DND-41 (cell line): ENCODE measurements at regions not wholly inside any gene's neighbourhood (a gene's known extent, or its start where the extent isn't known, plus 50 kb on each side); places are given as distances from the start of the nearest gene placed in this dataset.

Source experiments
- CTCF ChIP-seq: IDR thresholded peaks from 2 replicates; pipeline ENCODE4 v1.5.1; 2012; ENCODE audit warnings: borderline replicate concordance, low read length, moderate library complexity, mild to moderate bottlenecking; ENCODE audit not compliant: poor library complexity, severe bottlenecking; ENCODE audit errors: extremely low read depth
- EZH2 ChIP-seq: IDR thresholded peaks from 3 replicates; pipeline ENCODE4 v1.6.1; 2012; ENCODE audit warnings: borderline replicate concordance, low read depth, mild to moderate bottlenecking, moderate library complexity, low read length, inconsistent platforms; ENCODE audit not compliant: severe bottlenecking

- TF ChIP-seq CTCF = no peak
- no peak for TF ChIP-seq EZH2
Observed at GRCh38 chr19:31562966-31563612, 213.9 kb upstream of the TSHZ3 start.
